ENCODE measurements at regions not wholly inside any gene's neighbourhood (a gene's known extent, or its start where the extent isn't known, plus 50 kb on each side); places are given as distances from the start of the nearest gene placed in this dataset.

- H3K4me1 ChIP-seq (ENCODE audit: insufficient read depth, low read length), result no peaks in the 10 kb centered on the region
- no peak overlapping the region; a peak in 1 of 7 replicates for H3K27ac Mint-ChIP-seq
- H3T11ph ChIP-seq (ENCODE audit: low read length), result no peak overlapping the region
- DNase-seq, result peak; percentile 26
- H3K4me3 Mint-ChIP-seq, result peak overlapping the region in 1 of 2 experiments; percentile 1; a peak in 1 of 5 replicates
- H3K23ac ChIP-seq (ENCODE audit: insufficient read length, low read depth, low read length), result no peak overlapping the region
- no peak overlapping the region for H4K8ac ChIP-seq (replicated peaks; ENCODE audit: insufficient read length, low read depth, low read length)
- no peak overlapping the region for H2AFZ ChIP-seq (ENCODE audit: low read length)
- no peak overlapping the region for H3K18ac ChIP-seq (ENCODE audit: insufficient read length, low read depth, low read length)
- H3K56ac ChIP-seq (ENCODE audit: insufficient read length, low read depth, low read length), result no peak overlapping the region
- H2BK20ac ChIP-seq (ENCODE audit: low read depth, low read length, poor library complexity, severe bottlenecking), result no peak overlapping the region
- H3K4me1 Mint-ChIP-seq, result no peaks in the 10 kb centered on the region
- no peak overlapping the region for H4K91ac ChIP-seq (ENCODE audit: insufficient read length, low read depth, low read length)
- 0 out of 2 replicates have a peak overlapping the region, but pooled peaks have one; percentile 29 for H3K14ac ChIP-seq (ENCODE audit: insufficient read depth, low read length)
- no peak overlapping the region for H3K9ac ChIP-seq (ENCODE audit: extremely low read depth, insufficient read length, low read length)
- no peak for TF ChIP-seq CTCF (conservative IDR thresholded peaks at IDR 0.05)
- H3K27me3 Mint-ChIP-seq (ENCODE audit: low read depth), result peaks cover 4% of the 10 kb centered on the region
- no peak overlapping the region for H3K4ac ChIP-seq (ENCODE audit: low read depth, low read length)
- H3K79me2 ChIP-seq (ENCODE audit: insufficient read depth, low read length), result no peaks in the 10 kb centered on the region
- no peak overlapping the region for H4K5ac ChIP-seq (ENCODE audit: insufficient read length, low read depth, low read length)
- no peak overlapping the region for H2BK15ac ChIP-seq (ENCODE audit: low read depth, low read length)
- no peaks in the 10 kb centered on the region for H3K9me3 ChIP-seq (ENCODE audit: control insufficient read depth, low read depth, low read length)
- no peaks in the 10 kb centered on the region for H3K27me3 ChIP-seq (ENCODE audit: insufficient read depth, low read length)
- no peak overlapping the region for H3K27ac ChIP-seq (ENCODE audit: insufficient read length, low read depth, low read length)
- H3K36me3 Mint-ChIP-seq (ENCODE audit: insufficient read depth in 1 of 3, low read depth in 3 of 3), result no peaks in the 10 kb centered on the region
- H3K9me3 Mint-ChIP-seq, result no peaks in the 10 kb centered on the region; a peak in 2 of 5 replicates
- no peak overlapping the region for H2BK120ac ChIP-seq (ENCODE audit: low read depth, low read length, poor library complexity, severe bottlenecking)
- H2BK5ac ChIP-seq (ENCODE audit: insufficient read length, low read length), result no peak overlapping the region
- no peaks in the 10 kb centered on the region for H4K20me1 ChIP-seq (ENCODE audit: control insufficient read depth, insufficient read depth, insufficient read length)
- no peaks in the 10 kb centered on the region for H3K23me2 ChIP-seq (ENCODE audit: insufficient read length, low read depth, low read length, poor library complexity, severe bottlenecking)
- H3K4me2 ChIP-seq (ENCODE audit: insufficient read depth, insufficient read length, low read length), result no peak overlapping the region
- H3K79me1 ChIP-seq (ENCODE audit: insufficient read depth, low read depth, low read length, poor library complexity, severe bottlenecking), result no peaks in the 10 kb centered on the region
- H2AK5ac ChIP-seq (ENCODE audit: insufficient read length, low read length), result no peak overlapping the region
- no peak overlapping the region for H2BK12ac ChIP-seq (ENCODE audit: insufficient read length, low read depth, low read length)
- no CpG with 5 or more reads among the region's 17 CpGs for WGBS (ENCODE audit: extremely low coverage, insufficient read length, low lambda C conversion rate)
Measured at GRCh38 chr14:96631621-96632362, 129.6 kb downstream of the PAPOLA start.

Measured in H9 (cell line).